ENCODE measurements at regions not wholly inside any gene's neighbourhood (a gene's known extent, or its start where the extent isn't known, plus 50 kb on each side); places are given as distances from the start of the nearest gene placed in this dataset.

GRCh38 chr13:56720841-56721240 lies 419.9 kb upstream of the PRR20A start:
- TF ChIP-seq, protein P1, sequence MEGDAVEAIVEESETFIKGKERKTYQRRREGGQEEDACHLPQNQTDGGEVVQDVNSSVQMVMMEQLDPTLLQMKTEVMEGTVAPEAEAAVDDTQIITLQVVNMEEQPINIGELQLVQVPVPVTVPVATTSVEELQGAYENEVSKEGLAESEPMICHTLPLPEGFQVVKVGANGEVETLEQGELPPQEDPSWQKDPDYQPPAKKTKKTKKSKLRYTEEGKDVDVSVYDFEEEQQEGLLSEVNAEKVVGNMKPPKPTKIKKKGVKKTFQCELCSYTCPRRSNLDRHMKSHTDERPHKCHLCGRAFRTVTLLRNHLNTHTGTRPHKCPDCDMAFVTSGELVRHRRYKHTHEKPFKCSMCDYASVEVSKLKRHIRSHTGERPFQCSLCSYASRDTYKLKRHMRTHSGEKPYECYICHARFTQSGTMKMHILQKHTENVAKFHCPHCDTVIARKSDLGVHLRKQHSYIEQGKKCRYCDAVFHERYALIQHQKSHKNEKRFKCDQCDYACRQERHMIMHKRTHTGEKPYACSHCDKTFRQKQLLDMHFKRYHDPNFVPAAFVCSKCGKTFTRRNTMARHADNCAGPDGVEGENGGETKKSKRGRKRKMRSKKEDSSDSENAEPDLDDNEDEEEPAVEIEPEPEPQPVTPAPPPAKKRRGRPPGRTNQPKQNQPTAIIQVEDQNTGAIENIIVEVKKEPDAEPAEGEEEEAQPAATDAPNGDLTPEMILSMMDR (IDR thresholded peaks at IDR 0.05) = no peak
- no peak for TF ChIP-seq POLR2A (IDR thresholded peaks at IDR 0.05)
